Esophagus squamous epithelium (tissue), 4 donors: ENCODE measurements at regions not wholly inside any gene's neighbourhood (a gene's known extent, or its start where the extent isn't known, plus 50 kb on each side); places are given as distances from the start of the nearest gene placed in this dataset.

Experiments used
- POLR2A ChIP-seq, 4 donors: fragments of 450-650 bp; IDR thresholded peaks; one replicate each; pipeline ENCODE4 v1.6.1; 2017; ENCODE audit warnings: antibody characterized with exemption in 4 of 4, mild to moderate bottlenecking in 4 of 4, moderate library complexity in 3 of 4
- TF ChIP-seq, protein P1 (sequence below), 6 experiments: fragments of 450-650 bp in 4 of 6; fragments of 200-600 bp in 2 of 6; sonication (generic) in 2 of 6; IDR thresholded peaks; one replicate each; pipeline ENCODE4 v1.5.1; 2016 to 2019; ENCODE audit warnings: antibody characterized with exemption in 6 of 6, mild to moderate bottlenecking in 4 of 6, moderate library complexity in 4 of 6

GRCh38 chr2:136171223-136171622, 53.3 kb upstream of the CXCR4 start:
- TF ChIP-seq, protein P1, sequence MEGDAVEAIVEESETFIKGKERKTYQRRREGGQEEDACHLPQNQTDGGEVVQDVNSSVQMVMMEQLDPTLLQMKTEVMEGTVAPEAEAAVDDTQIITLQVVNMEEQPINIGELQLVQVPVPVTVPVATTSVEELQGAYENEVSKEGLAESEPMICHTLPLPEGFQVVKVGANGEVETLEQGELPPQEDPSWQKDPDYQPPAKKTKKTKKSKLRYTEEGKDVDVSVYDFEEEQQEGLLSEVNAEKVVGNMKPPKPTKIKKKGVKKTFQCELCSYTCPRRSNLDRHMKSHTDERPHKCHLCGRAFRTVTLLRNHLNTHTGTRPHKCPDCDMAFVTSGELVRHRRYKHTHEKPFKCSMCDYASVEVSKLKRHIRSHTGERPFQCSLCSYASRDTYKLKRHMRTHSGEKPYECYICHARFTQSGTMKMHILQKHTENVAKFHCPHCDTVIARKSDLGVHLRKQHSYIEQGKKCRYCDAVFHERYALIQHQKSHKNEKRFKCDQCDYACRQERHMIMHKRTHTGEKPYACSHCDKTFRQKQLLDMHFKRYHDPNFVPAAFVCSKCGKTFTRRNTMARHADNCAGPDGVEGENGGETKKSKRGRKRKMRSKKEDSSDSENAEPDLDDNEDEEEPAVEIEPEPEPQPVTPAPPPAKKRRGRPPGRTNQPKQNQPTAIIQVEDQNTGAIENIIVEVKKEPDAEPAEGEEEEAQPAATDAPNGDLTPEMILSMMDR (IDR thresholded peaks at IDR 0.05) = no peak
- TF ChIP-seq POLR2A (IDR thresholded peaks at IDR 0.05) = no peak
